ENCODE measurements at regions not wholly inside any gene's neighbourhood (a gene's known extent, or its start where the extent isn't known, plus 50 kb on each side); places are given as distances from the start of the nearest gene placed in this dataset.

GRCh38 chr12:102766961-102767360, 150.1 kb downstream of the PAH start:
- no peak for TF ChIP-seq CTCF (IDR thresholded peaks at IDR 0.05)
- no peak for TF ChIP-seq POLR2A (IDR thresholded peaks at IDR 0.05)

Data from lower leg skin (tissue), 3 donors.